Liver (tissue), 8 donors: ENCODE measurements at regions not wholly inside any gene's neighbourhood (a gene's known extent, or its start where the extent isn't known, plus 50 kb on each side); places are given as distances from the start of the nearest gene placed in this dataset.

Source experiments
- DNase-seq: peaks from one replicate; pipeline ENCODE4 v3.0.0-alpha.2; 2017; ENCODE audit warnings: low spot score
- H3K27ac ChIP-seq, 2 donors: one replicate each; pipeline ENCODE4 v1.7.0; 2013; ENCODE audit warnings: inconsistent platforms in 2 of 2, low read length in 2 of 2, control low read depth in 1 of 2, low read depth in 1 of 2, mild to moderate bottlenecking in 1 of 2
- H3K27me3 ChIP-seq, 4 donors: one replicate each; pipeline versions ENCODE4 v1.6.1 to v1.7.0; 2013; ENCODE audit warnings: low read length in 3 of 4, inconsistent platforms in 1 of 4, mild to moderate bottlenecking in 1 of 4, moderate library complexity in 1 of 4; ENCODE audit not compliant: control insufficient read depth in 4 of 4, insufficient read depth in 4 of 4
- H3K36me3 ChIP-seq, 4 donors: one replicate each; pipeline versions ENCODE4 v1.6.1 to v1.7.0; 2013; ENCODE audit warnings: low read length in 3 of 4, mild to moderate bottlenecking in 3 of 4, low read depth in 1 of 4, moderate library complexity in 1 of 4; ENCODE audit not compliant: control insufficient read depth in 4 of 4, insufficient read depth in 3 of 4
- H3K4me1 ChIP-seq, 4 donors: one replicate each; pipeline versions ENCODE4 v1.6.1 to v1.7.0; 2013; ENCODE audit warnings: low read length in 3 of 4, mild to moderate bottlenecking in 3 of 4, moderate library complexity in 1 of 4; ENCODE audit not compliant: control insufficient read depth in 4 of 4, insufficient read depth in 4 of 4
- H3K4me3 ChIP-seq, 3 donors: one replicate each; pipeline versions ENCODE4 v1.6.1 to v1.7.0; 2013; ENCODE audit warnings: low read length in 3 of 3, control low read depth in 1 of 3, low read depth in 1 of 3, mild to moderate bottlenecking in 1 of 3
- H3K9ac ChIP-seq, 2 donors: one replicate each; pipeline ENCODE4 v1.7.0; 2013; ENCODE audit warnings: low read length in 2 of 2, mild to moderate bottlenecking in 2 of 2, moderate library complexity in 2 of 2, control low read depth in 1 of 2, low read depth in 1 of 2
- H3K9me3 ChIP-seq, 4 donors: one replicate each; pipeline versions ENCODE4 v1.6.1 to v1.7.0; 2013; ENCODE audit warnings: low read length in 3 of 4; ENCODE audit not compliant: control insufficient read depth in 4 of 4
- ATF3 ChIP-seq: IDR thresholded peaks from 2 replicates; pipeline ENCODE4 v1.6.1; 2016; ENCODE audit warnings: antibody characterized with exemption
- CTCF ChIP-seq: fragments of 150-350 bp; IDR thresholded peaks from 2 replicates; pipeline ENCODE4 v1.5.1; 2017; ENCODE audit warnings: improper control_type of control experiment, low read depth, low read length; ENCODE audit not compliant: missing input control
- EGR1 ChIP-seq, 2 donors: IDR thresholded peaks; 2 replicates each; pipeline ENCODE4 v1.6.1; 2016 to 2018; ENCODE audit warnings: antibody characterized with exemption in 2 of 2, low read depth in 2 of 2
- FOXA1 ChIP-seq: IDR thresholded peaks from 2 replicates; pipeline ENCODE4 v1.6.1; 2016; ENCODE audit warnings: antibody characterized with exemption
- FOXA2 ChIP-seq: IDR thresholded peaks from 2 replicates; pipeline ENCODE4 v1.6.1; 2016; ENCODE audit warnings: antibody characterized with exemption
- GABPA ChIP-seq, 2 donors: IDR thresholded peaks in 1 of 2; conservative IDR thresholded peaks in 1 of 2; 2 replicates each; pipeline ENCODE4 v1.6.1; 2016; ENCODE audit warnings: antibody characterized with exemption in 2 of 2, mild to moderate bottlenecking in 1 of 2, moderate library complexity in 1 of 2
- HNF4A ChIP-seq, 2 donors: conservative IDR thresholded peaks; 2 replicates each; pipeline ENCODE4 v1.6.1; 2016; ENCODE audit warnings: antibody characterized with exemption in 2 of 2, mild to moderate bottlenecking in 2 of 2
- HNF4G ChIP-seq: IDR thresholded peaks from 2 replicates; pipeline ENCODE4 v1.6.1; 2016; ENCODE audit warnings: antibody characterized with exemption
- JUND ChIP-seq, 2 donors: IDR thresholded peaks; 2 replicates each; pipeline ENCODE4 v1.6.1; 2016; ENCODE audit warnings: antibody characterized with exemption in 2 of 2
- MAX ChIP-seq: IDR thresholded peaks from 2 replicates; pipeline ENCODE4 v1.6.1; 2016; ENCODE audit warnings: antibody characterized with exemption
- NR2F2 ChIP-seq: IDR thresholded peaks from 2 replicates; pipeline ENCODE4 v1.6.1; 2016; ENCODE audit warnings: antibody characterized with exemption
- RAD21 ChIP-seq, 2 donors: IDR thresholded peaks; 2 replicates each; pipeline ENCODE4 v1.6.1; 2016; ENCODE audit warnings: antibody characterized with exemption in 2 of 2, mild to moderate bottlenecking in 2 of 2
- REST ChIP-seq: IDR thresholded peaks from 2 replicates; pipeline ENCODE4 v1.6.1; 2016; ENCODE audit warnings: antibody characterized with exemption, mild to moderate bottlenecking
- RXRA ChIP-seq, 2 donors: IDR thresholded peaks; 2 replicates each; pipeline ENCODE4 v1.6.1; 2017 to 2018; ENCODE audit warnings: antibody characterized with exemption in 2 of 2, mild to moderate bottlenecking in 1 of 2
- SP1 ChIP-seq: IDR thresholded peaks from 2 replicates; pipeline ENCODE4 v1.6.1; 2018; ENCODE audit warnings: antibody characterized with exemption, mild to moderate bottlenecking
- TAF1 ChIP-seq: conservative IDR thresholded peaks from 2 replicates; pipeline ENCODE4 v1.6.1; 2016; ENCODE audit warnings: antibody characterized with exemption, mild to moderate bottlenecking
- YY1 ChIP-seq: IDR thresholded peaks from 2 replicates; pipeline ENCODE4 v1.6.1; 2016; ENCODE audit warnings: antibody characterized with exemption, mild to moderate bottlenecking
- ZBTB33 ChIP-seq: IDR thresholded peaks from 2 replicates; pipeline ENCODE4 v1.6.1; 2016; ENCODE audit warnings: antibody characterized with exemption
- WGBS: extraction: QIAGEN DNeasy Blood & Tissue Kit; methylation state at CpG from one replicate; pipeline ENCODE4 v1.1.7; 2013; 5-methylcytosine and 5-hydroxymethylcytosine counted together
- donor health status: healthy.
- donor health status: healthy.
- donor health status: healthy.
- donor health status: healthy.
- donor health status: healthy.

- Histone ChIP-seq H3K9me3 (no peaks in the 10 kb centered on the region), H3K9ac (no peak overlapping the region), H3K27ac (no peak overlapping the region), H3K36me3 (no peaks in the 10 kb centered on the region), H3K27me3 (no peaks in the 10 kb centered on the region), H3K4me1 (no peaks in the 10 kb centered on the region), H3K4me3 (no peak overlapping the region)
- WGBS, result 45% methylated on average over 2 of the region's 2 CpGs
- no peak for DNase-seq
- TF ChIP-seq EGR1 (IDR thresholded peaks at IDR 0.05; ENCODE audit: low read depth in 2 of 2), result no peak
- no peak for TF ChIP-seq GABPA (IDR thresholded peaks at IDR 0.05 in 1 of 2, conservative IDR thresholded peaks at IDR 0.05 in 1 of 2)
- TF ChIP-seq JUND (IDR thresholded peaks at IDR 0.05), result no peak
- no peak for TF ChIP-seq CTCF
- no peak for TF ChIP-seq YY1
- TF ChIP-seq TAF1, result no peak
- no peak for TF ChIP-seq FOXA1
- TF ChIP-seq HNF4G, result no peak
- no peak for TF ChIP-seq FOXA2
- TF ChIP-seq RAD21 (IDR thresholded peaks at IDR 0.05), result no peak
- TF ChIP-seq NR2F2, result no peak
- no peak for TF ChIP-seq REST
- TF ChIP-seq ZBTB33, result no peak
- no peak for TF ChIP-seq ATF3
- no peak for TF ChIP-seq MAX
- no peak for TF ChIP-seq RXRA (IDR thresholded peaks at IDR 0.05)
- no peak for TF ChIP-seq HNF4A (conservative IDR thresholded peaks at IDR 0.05)
- TF ChIP-seq SP1, result no peak
These were observed 530.8 kb upstream of the CCDC179 start for GRCh38 chr11:23391031-23391430.
